Colonic mucosa (tissue), 4 donors: ENCODE measurements at regions not wholly inside any gene's neighbourhood (a gene's known extent, or its start where the extent isn't known, plus 50 kb on each side); places are given as distances from the start of the nearest gene placed in this dataset.

Source experiments
- DNase-seq: peaks from one replicate; pipeline ENCODE4 v3.0.0-alpha.2; 2020
- H3K27ac ChIP-seq: fragments of 200-600 bp; one replicate; pipeline ENCODE4 v1.8.0; 2021
- H3K27me3 ChIP-seq: fragments of 200-600 bp; one replicate; pipeline ENCODE4 v1.8.0; 2021
- H3K36me3 ChIP-seq: fragments of 200-600 bp; one replicate; pipeline ENCODE4 v1.8.0; 2021
- H3K4me1 ChIP-seq: fragments of 200-600 bp; one replicate; pipeline ENCODE4 v1.8.0; 2021; ENCODE audit warnings: mild to moderate bottlenecking
- H3K4me3 ChIP-seq: fragments of 200-600 bp; one replicate; pipeline ENCODE4 v1.8.0; 2021
- H3K9ac ChIP-seq, 2 donors: one replicate each; pipeline ENCODE4 v1.7.0; 2013; ENCODE audit warnings: control low read depth in 2 of 2, low read depth in 2 of 2, low read length in 2 of 2
- H3K9me3 ChIP-seq: fragments of 200-600 bp; one replicate; pipeline ENCODE4 v1.8.0; 2021
- CTCF ChIP-seq: fragments of 200-600 bp; IDR thresholded peaks from one replicate; pipeline ENCODE4 v1.8.0; 2022; ENCODE audit warnings: antibody characterized with exemption, mild to moderate bottlenecking
- intact Hi-C: fragments of 100-400 bp; cut with DNase I; formaldehyde crosslinking; loops from one replicate; pipeline ENCODE4 v1.14.1; 2022
- donor health status: healthy.
- donor health status: DM: no; HTN: no; CAD: no.
- donor health status: DM: no; HTN: no; CAD: no.

GRCh38 chr20:55919956-55920355, 85.4 kb downstream of the CBLN4 start:
- H3K4me3 ChIP-seq: no peak overlapping the region
- H3K4me1 ChIP-seq: no peaks in the 10 kb centered on the region
- H3K9me3 ChIP-seq: no peaks in the 10 kb centered on the region
- no peaks in the 10 kb centered on the region for H3K27me3 ChIP-seq
- TF ChIP-seq CTCF: no peak
- H3K9ac ChIP-seq: no peak overlapping the region
- no peak overlapping the region for H3K27ac ChIP-seq
- H3K36me3 ChIP-seq: no peaks in the 10 kb centered on the region
- DNase-seq: no peak
- intact Hi-C loops: no loop called here

GRCh38 chr20:55919319-55919718, 86.0 kb downstream of the CBLN4 start:
- Histone ChIP-seq H3K27ac (no peak overlapping the region), H3K9me3 (no peaks in the 10 kb centered on the region), H3K36me3 (no peaks in the 10 kb centered on the region), H3K4me3 (no peak overlapping the region), H3K4me1 (no peaks in the 10 kb centered on the region), H3K27me3 (no peaks in the 10 kb centered on the region), H3K9ac (no peak overlapping the region)
- intact Hi-C loops: no loop called here
- TF ChIP-seq CTCF: no peak
- no peak for DNase-seq

- no peaks in the 10 kb centered on the region for H3K9me3 ChIP-seq
- no peak overlapping the region for H3K9ac ChIP-seq
- H3K4me3 ChIP-seq: no peak overlapping the region
- intact Hi-C loops: no loop called here
- H3K36me3 ChIP-seq: no peaks in the 10 kb centered on the region
- no peak for TF ChIP-seq CTCF
- no peak for DNase-seq
- no peaks in the 10 kb centered on the region for H3K4me1 ChIP-seq
- H3K27me3 ChIP-seq: no peaks in the 10 kb centered on the region
- H3K27ac ChIP-seq: no peak overlapping the region
These were observed 86.8 kb downstream of the CBLN4 start for GRCh38 chr20:55918471-55918870.

GRCh38 chr20:55893031-55893430, 112.3 kb downstream of the CBLN4 start:
- Histone ChIP-seq H3K9ac (no peak overlapping the region), H3K4me3 (no peak overlapping the region), H3K36me3 (no peaks in the 10 kb centered on the region), H3K4me1 (no peaks in the 10 kb centered on the region), H3K9me3 (no peaks in the 10 kb centered on the region), H3K27ac (no peak overlapping the region), H3K27me3 (no peaks in the 10 kb centered on the region)
- intact Hi-C loops: no loop called here
- no peak for TF ChIP-seq CTCF
- no peak for DNase-seq

- H3K4me1 ChIP-seq: no peaks in the 10 kb centered on the region
- no peak overlapping the region for H3K9ac ChIP-seq
- no peak overlapping the region for H3K27ac ChIP-seq
- no peaks in the 10 kb centered on the region for H3K9me3 ChIP-seq
- intact Hi-C loops: no loop called here
- no peak for DNase-seq
- no peaks in the 10 kb centered on the region for H3K27me3 ChIP-seq
- no peaks in the 10 kb centered on the region for H3K36me3 ChIP-seq
- no peak for TF ChIP-seq CTCF
- no peak overlapping the region for H3K4me3 ChIP-seq
These were observed 116.6 kb downstream of the CBLN4 start for GRCh38 chr20:55888685-55889084.

- no peak overlapping the region for H3K4me3 ChIP-seq
- H3K36me3 ChIP-seq: no peaks in the 10 kb centered on the region
- H3K27me3 ChIP-seq: no peaks in the 10 kb centered on the region
- intact Hi-C loops: no loop called here
- H3K9me3 ChIP-seq: no peaks in the 10 kb centered on the region
- TF ChIP-seq CTCF: no peak
- no peak overlapping the region for H3K27ac ChIP-seq
- DNase-seq: peak; percentile 27
- H3K4me1 ChIP-seq: no peaks in the 10 kb centered on the region
- H3K9ac ChIP-seq: no peak overlapping the region
These were observed 122.4 kb downstream of the CBLN4 start for GRCh38 chr20:55882910-55883309.
